ENCODE measurements at regions not wholly inside any gene's neighbourhood (a gene's known extent, or its start where the extent isn't known, plus 50 kb on each side); places are given as distances from the start of the nearest gene placed in this dataset.

DNA sequence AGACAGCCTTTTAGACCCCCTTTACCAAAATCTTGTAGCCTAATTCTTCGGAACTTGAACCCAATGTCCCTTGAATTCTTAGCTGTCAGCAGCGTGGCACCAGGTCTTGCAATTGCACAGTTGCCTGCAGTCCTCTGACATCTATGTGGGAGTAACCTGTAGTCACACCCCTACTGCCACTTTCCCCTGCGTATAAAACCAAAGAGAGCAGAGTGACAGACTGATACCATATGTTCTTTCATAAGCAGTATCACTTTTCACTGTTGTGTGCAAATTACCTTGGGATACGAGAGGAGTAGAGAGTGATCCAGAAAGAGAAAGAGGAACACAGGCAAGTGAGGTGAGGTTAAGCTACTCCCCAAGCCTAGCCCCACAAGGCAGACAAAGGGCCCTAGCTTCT is 364.3 kb upstream of the ADAMTSL1 start:
- TF ChIP-seq, protein P1, sequence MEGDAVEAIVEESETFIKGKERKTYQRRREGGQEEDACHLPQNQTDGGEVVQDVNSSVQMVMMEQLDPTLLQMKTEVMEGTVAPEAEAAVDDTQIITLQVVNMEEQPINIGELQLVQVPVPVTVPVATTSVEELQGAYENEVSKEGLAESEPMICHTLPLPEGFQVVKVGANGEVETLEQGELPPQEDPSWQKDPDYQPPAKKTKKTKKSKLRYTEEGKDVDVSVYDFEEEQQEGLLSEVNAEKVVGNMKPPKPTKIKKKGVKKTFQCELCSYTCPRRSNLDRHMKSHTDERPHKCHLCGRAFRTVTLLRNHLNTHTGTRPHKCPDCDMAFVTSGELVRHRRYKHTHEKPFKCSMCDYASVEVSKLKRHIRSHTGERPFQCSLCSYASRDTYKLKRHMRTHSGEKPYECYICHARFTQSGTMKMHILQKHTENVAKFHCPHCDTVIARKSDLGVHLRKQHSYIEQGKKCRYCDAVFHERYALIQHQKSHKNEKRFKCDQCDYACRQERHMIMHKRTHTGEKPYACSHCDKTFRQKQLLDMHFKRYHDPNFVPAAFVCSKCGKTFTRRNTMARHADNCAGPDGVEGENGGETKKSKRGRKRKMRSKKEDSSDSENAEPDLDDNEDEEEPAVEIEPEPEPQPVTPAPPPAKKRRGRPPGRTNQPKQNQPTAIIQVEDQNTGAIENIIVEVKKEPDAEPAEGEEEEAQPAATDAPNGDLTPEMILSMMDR (conservative IDR thresholded peaks at IDR 0.05; ENCODE audit: low read depth, low read length), result no peak
- TF ChIP-seq EZH2phosphoT487 (IDR thresholded peaks at IDR 0.05; ENCODE audit: borderline replicate concordance, low read length), result no peak
- no peak for TF ChIP-seq EZH2 (IDR thresholded peaks at IDR 0.05; ENCODE audit: low read length, unreplicated experiment)
